HG03575 (cell line): ENCODE measurements at regions not wholly inside any gene's neighbourhood (a gene's known extent, or its start where the extent isn't known, plus 50 kb on each side); places are given as distances from the start of the nearest gene placed in this dataset.

ENCODE experiments used
- ATAC-seq: cut with Tn5 transposase; IDR thresholded peaks from one replicate; pipeline ENCODE4 v1.9.1; 2021; ENCODE audit not compliant: unreplicated experiment, insufficient number of reproducible peaks, low FRiP score; ENCODE audit errors: extremely low read depth

DNA sequence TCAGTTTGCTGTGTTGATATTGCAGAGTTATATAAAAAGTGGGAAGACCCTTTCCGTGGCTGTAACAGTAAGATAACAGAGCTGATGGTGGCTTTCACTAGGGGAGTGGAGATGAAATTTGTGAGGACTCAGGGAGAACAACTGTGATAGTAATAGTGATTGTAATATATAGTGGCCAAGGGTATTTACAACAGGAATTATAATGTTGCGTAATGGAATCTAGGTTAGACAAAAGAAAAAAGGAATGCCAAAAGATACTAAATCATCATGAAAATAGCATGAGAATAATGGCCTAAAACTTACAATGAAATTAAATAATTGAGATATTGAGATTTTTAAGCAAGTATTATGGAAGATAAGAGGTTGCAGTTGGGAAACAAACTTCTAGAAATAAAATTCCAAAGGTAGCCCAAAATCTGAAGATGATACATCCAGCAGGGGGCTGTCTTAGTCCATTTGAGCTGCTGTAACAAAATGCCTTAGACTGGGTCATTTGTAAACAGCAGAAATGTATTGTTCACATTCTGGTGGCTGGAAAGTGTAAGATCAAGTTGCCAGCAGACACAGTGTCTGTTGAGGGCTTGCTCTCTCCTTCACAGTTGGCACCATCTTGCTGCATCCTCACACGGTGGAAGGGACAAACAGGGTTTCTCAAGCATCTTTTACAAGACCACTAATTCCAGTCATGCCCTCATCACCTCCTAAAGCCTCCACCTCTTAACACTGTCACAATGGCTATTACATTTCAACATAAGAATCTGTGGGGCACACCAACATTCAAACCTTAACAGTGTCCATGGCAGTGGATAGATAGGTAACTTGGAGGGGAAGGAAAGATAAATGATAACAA lies 711.2 kb downstream of the MRPL39 start:
- ATAC-seq = peak; percentile 50

DNA sequence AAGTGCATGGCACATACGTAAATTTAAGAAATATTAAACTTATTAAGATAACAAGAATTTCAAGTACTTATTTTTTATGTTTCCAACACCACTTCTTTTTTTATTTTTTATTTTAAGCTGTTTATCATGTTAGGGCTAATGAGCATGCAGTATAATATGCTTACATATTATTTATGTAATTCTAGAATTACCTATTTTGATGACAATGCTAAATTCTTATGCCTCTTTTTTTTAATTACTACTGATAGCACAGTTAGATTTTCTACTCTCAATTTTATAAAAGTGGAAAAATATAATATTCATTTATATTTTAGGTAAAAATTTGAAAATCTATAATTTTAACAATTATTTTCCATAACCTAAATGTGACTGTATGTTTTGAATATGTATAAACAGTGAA lies 713.0 kb downstream of the MRPL39 start:
- no peak for ATAC-seq

DNA sequence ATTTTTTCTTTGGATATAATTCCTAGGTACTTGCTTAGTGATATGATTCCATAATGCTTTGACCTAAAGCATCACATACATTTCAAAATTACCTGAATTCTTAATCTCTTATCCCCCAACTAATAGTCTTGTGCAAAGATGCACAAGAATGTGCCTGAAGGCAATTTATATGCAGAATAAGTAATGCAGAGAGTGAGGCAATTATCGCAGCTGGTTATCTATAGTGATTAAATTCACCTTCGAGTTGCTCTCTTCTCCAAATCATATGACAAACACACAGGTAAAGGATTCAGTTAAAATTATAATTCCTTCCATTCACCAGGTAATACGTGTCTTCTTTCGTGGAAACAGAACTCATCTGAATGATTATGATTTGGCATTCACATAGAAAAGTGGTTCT lies 717.3 kb downstream of the MRPL39 start:
- ATAC-seq = no peak

DNA sequence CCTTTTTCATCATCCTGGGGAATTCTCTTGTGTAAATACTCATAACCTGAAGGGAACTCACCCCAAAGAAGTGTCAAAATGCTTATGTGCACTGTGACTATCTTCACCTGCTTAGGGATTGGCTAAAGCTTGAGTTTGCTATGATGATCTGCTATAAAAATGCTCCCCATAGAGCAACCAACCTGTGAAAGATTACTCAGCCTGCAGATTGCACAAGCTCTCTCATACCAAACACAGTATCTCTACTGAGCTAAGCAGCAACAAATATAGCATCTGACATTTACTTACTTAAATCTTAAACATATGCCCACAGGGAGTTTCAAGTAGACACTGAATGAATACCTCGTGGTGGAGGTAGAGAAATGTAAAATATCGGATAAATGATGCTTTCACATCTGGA lies 725.8 kb downstream of the MRPL39 start:
- no peak for ATAC-seq

DNA sequence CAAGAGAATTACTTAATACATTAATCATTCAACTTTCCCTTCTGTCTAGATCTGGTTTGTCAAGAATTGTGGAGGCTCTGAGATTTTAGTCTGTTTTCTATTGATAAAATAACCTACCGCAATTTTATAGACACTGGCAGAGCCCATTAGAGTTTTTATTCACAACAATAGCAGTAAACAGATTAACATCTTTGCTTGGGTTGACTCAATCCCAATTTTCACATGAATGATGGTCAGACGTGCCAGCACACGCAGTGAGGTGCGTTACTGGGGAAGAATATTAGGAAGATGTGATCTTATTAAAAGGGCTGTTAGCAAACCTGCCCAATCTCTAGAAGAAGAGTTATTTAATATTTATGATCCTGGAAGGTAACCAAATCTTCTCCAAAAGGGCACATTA lies 736.6 kb downstream of the MRPL39 start:
- no peak for ATAC-seq

DNA sequence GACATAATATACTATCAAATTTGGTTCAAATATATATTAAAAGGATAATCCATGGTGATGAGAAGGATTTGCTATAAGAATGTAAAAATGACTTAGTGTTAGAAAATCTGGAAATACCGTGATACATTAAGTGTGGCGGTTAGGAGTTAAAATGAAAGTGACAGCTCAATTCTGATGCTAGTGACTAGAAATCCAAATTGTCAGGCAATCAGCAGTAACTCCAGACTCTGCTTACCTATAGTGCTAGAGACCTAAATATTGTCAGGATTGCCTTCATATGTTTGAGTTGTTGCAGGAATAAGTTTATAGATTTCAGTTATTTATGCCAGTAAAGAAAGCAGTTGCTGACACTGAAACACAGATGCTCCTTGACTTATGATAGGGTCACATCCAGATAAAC lies 737.4 kb downstream of the MRPL39 start:
- no peak for ATAC-seq

DNA sequence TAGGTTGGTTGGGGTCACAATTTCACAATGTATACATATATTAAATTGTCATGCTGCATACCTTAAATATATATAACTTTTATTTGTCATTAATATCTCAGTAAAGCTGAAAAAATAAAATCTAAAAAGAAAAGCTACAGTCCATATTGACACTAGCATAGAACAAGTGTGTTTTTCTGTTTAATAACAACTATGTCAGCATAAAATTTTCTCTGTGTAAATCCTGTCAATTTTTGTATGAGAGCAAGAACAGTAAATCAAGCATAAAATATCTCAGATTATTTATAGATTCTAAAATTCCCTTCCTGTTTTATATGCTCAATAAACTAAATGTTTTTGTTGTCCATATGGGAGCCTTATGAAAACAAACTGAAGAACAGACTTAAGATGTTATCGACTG lies 739.2 kb downstream of the MRPL39 start:
- no peak for ATAC-seq

DNA sequence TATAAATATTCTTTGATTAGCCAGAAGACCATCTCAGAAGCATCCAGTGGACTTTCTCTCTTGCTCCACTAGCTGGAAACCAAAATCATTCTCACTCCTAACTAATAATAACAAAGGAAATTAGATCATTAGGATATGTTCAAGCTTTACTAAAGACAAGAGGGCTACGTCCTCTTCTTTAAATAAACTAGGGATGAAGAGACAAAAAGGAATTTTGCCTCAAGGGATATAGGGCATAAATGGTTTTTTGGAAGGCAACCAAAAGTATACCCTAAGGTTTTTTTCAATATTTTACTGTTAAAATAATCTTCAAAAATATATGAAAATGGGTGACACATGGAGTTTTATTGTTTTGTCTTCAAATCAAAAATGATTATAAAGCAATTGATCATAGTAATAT lies 745.8 kb downstream of the MRPL39 start:
- no peak for ATAC-seq

DNA sequence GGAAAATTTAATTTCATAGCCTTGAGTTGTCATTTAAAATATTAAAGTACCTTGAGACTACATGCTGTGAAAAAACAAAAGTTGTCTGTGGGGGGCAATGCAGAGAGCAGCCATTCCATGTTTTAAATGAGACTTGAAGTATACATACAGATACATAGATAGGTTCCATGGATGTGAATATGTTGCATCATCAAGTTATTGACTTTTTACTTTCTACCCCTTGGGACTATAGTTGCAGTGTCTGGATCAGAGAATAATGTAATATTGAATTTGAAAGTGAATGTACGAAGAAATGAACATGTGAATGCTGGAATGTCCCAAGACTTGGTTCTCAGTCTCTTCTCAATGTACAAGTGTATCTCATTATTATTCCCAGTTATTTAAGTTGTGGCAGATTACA lies 751.0 kb downstream of the MRPL39 start:
- ATAC-seq = no peak

DNA sequence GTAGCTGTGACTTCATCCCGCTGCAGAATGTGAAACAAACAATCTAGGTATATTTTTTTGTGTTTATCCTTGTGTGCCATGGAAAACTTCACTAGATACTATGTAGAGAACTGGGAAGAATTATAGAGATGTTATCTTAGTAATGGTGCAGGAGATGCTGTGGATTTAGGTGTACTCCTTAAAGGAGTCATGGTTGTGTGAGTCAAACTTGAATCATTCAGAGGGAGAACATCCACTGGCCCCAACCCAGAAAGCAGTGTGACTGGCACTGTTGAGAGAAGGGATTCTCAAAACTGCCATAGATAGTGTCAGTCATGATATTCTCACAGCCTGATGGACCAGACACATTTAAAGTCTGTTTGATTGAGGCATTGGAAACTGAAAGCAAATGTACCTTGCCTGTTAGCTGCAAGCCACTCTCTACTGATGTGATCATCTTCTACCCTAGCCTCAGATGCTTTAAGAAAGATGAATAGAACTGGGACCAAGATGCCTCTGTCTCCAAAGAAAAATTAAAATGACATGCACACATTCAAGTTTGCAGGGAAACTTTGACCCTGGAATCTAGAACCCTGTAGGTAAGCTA lies 754.6 kb downstream of the MRPL39 start:
- ATAC-seq = no peak

DNA sequence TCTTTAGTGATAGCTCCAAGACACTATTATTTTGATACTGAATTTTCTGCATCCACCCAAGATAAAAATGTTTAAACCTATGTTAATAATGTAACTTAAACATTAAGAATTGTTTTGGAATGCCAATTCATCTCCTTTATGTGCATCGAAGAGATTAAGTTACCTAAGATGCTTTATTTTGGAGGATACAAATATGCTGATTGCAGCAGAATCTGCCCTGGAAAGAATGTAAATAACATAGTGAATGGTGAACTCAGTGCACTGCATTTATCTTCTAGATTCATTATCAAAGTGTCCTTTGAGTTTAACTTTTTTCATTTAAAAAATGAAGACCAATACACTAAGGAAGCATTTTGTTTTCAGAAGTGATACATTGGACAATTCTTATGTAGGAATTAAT lies 757.2 kb downstream of the MRPL39 start:
- ATAC-seq = no peak

DNA sequence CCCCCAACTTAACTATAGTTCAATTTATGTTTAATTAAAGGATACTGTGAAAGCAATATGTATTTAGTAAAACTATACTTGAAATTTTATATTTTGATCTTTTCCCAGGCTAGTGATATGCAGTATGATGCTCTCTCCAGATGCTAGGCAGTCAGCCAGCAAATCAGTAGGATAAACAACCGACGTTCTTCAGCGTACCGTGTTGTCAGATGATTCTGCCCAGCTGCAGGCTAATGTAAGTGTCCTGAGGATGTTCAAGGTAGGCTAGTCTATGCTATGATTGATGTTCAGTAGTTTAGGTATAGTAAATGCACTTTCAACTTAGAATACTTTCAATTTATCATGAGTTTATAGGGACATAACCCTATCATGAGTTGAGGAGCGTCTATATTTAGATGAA lies 762.6 kb downstream of the MRPL39 start:
- ATAC-seq = no peak

DNA sequence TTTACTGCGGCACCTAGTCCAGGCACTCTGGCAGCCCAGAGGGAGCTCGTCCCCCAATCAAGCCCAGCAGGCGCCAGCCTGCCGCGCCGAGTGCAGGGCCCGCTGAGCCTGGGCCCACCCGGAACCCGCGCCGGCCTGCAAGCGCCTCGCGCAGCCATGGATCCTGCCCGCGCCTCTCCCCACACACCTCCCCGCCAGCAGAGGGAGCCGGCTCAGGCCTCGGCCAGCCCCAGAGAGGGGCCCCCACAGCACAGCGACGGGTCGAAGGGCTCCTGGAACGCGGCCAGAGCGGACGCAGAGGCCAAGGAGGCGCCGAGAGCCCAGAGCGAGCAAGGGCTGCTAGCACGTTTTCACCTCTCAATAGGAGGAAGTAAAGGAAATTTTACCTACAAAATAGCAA lies 767.0 kb downstream of the MRPL39 start:
- ATAC-seq = no peak

DNA sequence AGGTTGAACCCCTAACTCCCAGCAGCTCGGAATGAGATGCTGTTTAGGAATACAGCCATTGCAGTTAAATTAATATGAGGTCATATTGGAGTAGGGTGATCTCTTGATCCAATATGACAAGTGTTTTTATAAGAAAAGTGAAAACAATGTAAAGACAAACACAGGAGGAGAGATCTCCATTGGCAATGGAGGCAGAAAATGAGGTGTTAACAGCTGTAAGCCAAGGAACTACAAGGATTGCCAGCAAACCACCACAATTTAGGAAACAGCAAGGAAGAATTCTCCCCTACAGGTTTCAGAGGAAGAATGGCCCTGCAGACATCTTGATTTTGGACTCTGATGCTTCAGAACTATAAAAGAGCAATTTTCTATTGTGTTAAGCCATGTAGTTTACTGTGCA lies 774.3 kb downstream of the MRPL39 start:
- no peak for ATAC-seq

DNA sequence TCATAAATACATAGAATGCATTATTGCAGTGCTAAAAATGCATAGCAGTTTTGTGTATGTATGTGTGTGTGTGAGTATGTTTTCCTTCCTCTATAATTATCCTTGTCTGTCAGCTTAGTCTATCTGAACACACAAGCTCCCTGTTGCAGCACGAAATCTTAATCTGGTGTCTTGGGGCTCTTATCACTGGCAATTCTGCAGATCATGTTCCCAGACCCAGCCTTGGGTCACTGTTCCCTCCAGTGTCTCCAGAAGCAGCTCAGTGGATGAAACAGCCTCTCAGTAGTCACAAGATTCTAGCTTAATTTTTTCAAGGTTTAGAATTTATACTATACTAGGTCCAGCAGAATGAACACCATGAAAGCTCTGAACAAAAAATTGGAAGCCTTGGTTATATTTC lies 777.9 kb downstream of the MRPL39 start:
- no peak for ATAC-seq

DNA sequence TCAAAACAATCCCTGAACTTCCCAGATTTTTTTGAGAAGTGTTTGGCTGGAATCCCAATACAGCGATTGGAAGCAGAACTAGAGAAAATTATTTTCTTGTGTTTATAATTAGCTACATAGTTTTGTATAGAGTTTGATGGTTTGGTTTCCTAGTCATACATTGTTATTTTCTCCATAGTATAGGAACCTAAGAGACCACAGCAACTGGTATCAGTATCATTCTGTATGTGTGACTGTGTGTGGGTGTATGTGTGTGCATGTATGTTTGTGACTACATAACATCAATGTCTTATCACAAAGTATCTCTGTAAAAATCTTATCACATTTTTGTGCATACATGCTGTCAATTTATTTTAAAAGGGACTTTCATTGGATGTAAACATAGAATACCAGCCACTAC lies 780.5 kb downstream of the MRPL39 start:
- ATAC-seq = no peak

DNA sequence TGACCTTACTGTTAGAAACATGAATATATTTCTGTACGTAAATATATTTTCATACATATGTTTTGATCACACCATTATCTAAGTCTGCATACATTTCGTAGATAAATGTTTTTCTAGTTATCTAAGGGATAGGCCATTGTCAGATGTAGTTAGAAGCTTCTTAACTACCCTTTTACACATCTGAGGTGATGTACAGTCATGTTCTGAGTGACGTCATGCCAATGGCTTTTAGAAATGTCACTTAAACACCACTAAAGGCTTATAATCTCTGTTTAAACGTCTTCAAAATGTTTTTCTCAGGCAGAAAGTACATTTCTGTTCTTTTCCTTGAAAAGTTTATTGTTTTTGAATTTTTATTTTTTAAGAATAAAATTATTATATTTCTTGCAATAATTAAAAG lies 781.9 kb downstream of the MRPL39 start:
- ATAC-seq = no peak

DNA sequence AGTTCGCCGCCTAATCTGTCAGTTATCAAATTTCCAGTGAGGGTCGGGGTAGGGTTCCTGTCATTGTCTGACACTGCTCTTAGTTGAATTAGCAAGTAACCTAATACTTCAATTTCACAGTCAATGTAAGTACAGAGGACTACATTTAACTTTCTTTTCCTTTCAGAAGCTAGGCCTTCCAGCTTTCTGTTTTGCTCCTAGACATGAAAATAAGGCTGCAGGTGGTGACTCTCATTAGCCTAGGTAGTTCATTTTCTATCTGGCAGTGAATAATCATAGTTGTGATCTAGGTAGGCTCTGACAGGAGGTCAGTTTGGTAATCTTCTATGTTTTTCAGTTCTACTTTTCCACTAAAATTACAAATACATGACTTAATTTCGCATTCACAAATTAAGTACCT lies 783.1 kb downstream of the MRPL39 start:
- ATAC-seq = no peak

DNA sequence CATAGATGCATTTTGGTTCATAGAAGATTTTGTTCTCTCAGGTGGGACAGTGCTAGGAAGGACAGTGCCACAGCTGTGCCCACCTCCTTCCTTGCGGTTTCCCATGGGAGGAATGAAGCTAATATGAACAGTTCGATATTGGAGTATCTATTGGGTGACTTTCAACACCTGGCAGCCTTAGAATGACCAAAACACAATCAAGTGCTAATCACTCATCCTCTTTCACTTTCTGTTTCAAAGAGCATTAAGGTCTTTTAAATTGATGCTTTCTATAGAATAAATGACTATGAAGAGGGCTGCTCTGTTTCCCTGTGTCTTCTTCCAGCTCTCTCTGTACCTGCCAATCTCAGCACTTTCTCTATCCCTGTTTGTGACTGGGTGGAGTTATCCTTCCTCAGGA lies 784.0 kb downstream of the MRPL39 start:
- no peak for ATAC-seq

DNA sequence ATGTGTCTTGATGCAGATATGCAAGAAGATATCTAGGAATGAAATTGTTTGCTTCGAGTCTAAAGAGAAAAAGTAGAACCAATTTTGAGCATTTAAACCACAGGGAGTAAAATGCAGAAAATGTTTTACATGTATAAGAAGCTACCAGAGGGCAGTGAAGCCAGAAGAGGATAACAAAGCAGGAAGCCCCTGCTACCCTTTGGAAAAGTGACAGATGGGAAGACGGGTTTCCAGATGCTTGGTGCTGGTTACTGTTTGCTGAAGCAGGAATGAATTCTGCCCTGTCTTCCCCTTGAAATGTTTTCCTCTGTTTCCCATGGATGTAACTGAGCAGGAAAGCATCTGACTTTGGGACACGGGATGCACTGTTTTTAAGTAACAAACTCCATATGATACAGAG lies 822.2 kb downstream of the MRPL39 start:
- no peak for ATAC-seq

DNA sequence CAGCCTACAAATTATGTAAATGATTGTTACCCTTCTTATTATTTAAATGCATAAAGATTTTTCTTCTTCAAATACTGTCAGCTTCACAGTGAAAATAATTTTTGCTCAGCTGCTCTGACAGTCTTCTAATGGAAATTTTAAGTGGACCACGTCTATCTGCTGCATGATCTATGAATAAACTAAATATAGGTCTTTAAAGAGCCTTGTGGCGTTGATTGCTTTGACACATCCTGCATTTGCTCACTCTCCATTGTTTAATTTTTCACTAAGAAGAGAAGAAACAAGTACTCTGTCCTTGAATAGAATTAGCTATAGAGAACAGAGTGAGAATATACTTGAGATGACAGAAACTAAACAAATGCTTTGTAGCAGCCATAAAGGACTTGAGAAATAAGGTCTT lies 826.1 kb downstream of the MRPL39 start:
- no peak for ATAC-seq
